HFFc6 (cell line): ENCODE measurements at regions not wholly inside any gene's neighbourhood (a gene's known extent, or its start where the extent isn't known, plus 50 kb on each side); places are given as distances from the start of the nearest gene placed in this dataset.

Source experiments
- DNase-seq: peaks from one replicate; pipeline ENCODE4 v3.0.0-alpha.2; 2018
- H3K27ac Mint-ChIP-seq: 2 replicates; pipeline ENCODE4 v1.8.0; 2020; ENCODE audit warnings: mild to moderate bottlenecking, mixed read lengths
- H3K27me3 Mint-ChIP-seq: 2 replicates; pipeline ENCODE4 v1.8.0; 2021; ENCODE audit warnings: mild to moderate bottlenecking, moderate library complexity, mixed read lengths; ENCODE audit not compliant: insufficient read depth
- H3K36me3 Mint-ChIP-seq: 2 replicates; pipeline ENCODE4 v1.8.0; 2021; ENCODE audit warnings: low read depth, mixed read lengths
- H3K4me1 Mint-ChIP-seq: 2 replicates; pipeline ENCODE4 v1.8.0; 2020; ENCODE audit warnings: low read depth, mixed read lengths
- H3K4me3 Mint-ChIP-seq: 2 replicates; pipeline ENCODE4 v1.8.0; 2020; ENCODE audit warnings: mild to moderate bottlenecking, moderate library complexity, mixed read lengths
- H3K9me3 Mint-ChIP-seq: 2 replicates; pipeline ENCODE4 v1.8.0; 2020; ENCODE audit warnings: mild to moderate bottlenecking, mixed read lengths
- TF ChIP-seq, protein P1 (sequence below): fragments of 200-600 bp; sonication (generic); IDR thresholded peaks from 2 replicates; pipeline ENCODE4 v1.5.0; 2021; ENCODE audit warnings: antibody characterized with exemption, mild to moderate bottlenecking

DNA sequence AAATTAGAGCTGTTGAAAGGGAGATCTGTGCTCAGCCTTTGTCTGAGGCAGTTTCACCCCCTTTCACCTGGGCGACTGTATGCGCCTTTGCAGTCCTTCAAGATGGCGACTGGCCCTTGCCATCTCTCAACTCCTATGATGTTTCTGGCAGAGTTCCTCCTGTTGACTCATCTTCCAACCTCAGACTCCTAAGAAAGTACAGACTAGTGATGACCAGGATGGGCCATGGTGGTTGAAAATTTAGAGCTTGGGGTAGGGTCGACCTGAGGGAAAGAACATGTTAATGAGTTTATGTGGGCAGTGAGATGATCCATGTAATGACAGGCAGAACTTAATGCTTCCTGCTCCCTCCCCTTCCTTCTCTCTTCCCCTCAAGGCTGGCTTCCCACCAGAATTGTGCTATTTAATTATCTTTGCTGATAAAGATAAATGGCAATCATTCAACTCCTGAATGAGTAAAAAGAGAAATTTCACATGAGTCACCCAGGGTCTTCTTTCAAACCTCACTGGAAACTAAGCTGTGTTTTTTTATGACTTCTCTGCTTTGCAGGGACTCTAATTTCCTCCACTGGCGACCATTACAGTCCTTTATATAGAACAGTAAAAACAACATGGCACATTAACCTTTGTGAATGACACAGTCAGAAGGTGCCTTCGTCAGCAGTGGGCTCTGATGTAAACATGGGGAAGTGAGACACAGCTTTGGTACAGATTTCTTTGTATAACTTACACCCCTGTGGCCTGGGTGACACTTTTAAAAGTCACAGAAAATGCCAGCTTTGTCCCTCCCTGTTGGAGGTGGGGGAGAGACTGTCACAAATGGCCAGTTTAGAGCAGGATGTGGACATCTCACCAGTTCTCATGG, 103.5 kb downstream of the SCP2D1 start:
- Mint-ChIP-seq H3K27ac (no peak overlapping the region), H3K36me3 (peaks cover 4% of the 10 kb centered on the region; the same call in 1 of the 2 replicates), H3K4me3 (no peak overlapping the region)

GRCh38 chr20:18919996-18920395, 106.4 kb downstream of the SCP2D1 start:
- Mint-ChIP-seq H3K27me3 (no peaks in the 10 kb centered on the region), H3K36me3 (peaks cover 4% of the 10 kb centered on the region; the same call in 1 of the 2 replicates), H3K27ac (no peak overlapping the region), H3K4me3 (no peak overlapping the region), H3K9me3 (peaks cover 44% of the 10 kb centered on the region), H3K4me1 (no peaks in the 10 kb centered on the region)
- TF ChIP-seq, protein P1, sequence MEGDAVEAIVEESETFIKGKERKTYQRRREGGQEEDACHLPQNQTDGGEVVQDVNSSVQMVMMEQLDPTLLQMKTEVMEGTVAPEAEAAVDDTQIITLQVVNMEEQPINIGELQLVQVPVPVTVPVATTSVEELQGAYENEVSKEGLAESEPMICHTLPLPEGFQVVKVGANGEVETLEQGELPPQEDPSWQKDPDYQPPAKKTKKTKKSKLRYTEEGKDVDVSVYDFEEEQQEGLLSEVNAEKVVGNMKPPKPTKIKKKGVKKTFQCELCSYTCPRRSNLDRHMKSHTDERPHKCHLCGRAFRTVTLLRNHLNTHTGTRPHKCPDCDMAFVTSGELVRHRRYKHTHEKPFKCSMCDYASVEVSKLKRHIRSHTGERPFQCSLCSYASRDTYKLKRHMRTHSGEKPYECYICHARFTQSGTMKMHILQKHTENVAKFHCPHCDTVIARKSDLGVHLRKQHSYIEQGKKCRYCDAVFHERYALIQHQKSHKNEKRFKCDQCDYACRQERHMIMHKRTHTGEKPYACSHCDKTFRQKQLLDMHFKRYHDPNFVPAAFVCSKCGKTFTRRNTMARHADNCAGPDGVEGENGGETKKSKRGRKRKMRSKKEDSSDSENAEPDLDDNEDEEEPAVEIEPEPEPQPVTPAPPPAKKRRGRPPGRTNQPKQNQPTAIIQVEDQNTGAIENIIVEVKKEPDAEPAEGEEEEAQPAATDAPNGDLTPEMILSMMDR, result no peak
- no peak for DNase-seq

More for the DNA sequence above, 103.5 kb downstream of the SCP2D1 start:
- no peaks in the 10 kb centered on the region for H3K27me3 Mint-ChIP-seq
- no peaks in the 10 kb centered on the region for H3K4me1 Mint-ChIP-seq
- TF ChIP-seq, protein P1, result no peak
- no peak for DNase-seq
- peaks cover 50% of the 10 kb centered on the region for H3K9me3 Mint-ChIP-seq

DNA sequence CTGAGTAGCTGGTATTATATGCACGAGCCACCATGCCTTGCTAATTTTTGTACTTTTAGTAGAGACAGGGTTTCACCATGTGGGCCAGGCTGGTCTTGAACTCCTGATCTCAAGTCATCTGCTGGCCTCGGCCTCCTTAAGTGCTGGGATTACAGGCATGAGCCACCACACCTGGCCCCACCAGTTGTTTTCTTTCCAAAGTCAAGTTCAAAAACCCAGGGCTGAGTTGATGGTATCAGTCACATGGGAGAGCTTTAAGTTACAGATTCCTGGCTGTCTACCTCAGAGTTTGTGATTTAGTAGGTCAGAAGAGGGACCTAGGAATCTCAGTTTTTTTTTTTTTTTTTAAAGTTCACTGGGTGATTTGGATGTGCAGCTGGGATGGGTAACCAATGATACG, 107.7 kb downstream of the SCP2D1 start:
- H3K27ac Mint-ChIP-seq, result no peak overlapping the region
- DNase-seq, result no peak
- no peaks in the 10 kb centered on the region for H3K4me1 Mint-ChIP-seq
- no peak overlapping the region for H3K4me3 Mint-ChIP-seq
- TF ChIP-seq, protein P1, result no peak
- peaks cover 33% of the 10 kb centered on the region for H3K9me3 Mint-ChIP-seq
- no peaks in the 10 kb centered on the region for H3K36me3 Mint-ChIP-seq
- H3K27me3 Mint-ChIP-seq, result no peaks in the 10 kb centered on the region

GRCh38 chr20:18922251-18922650, 108.7 kb downstream of the SCP2D1 start:
- no peak overlapping the region for H3K27ac Mint-ChIP-seq
- TF ChIP-seq, protein P1, result no peak
- H3K9me3 Mint-ChIP-seq, result peaks cover 34% of the 10 kb centered on the region
- no peak for DNase-seq
- no peaks in the 10 kb centered on the region for H3K27me3 Mint-ChIP-seq
- no peak overlapping the region for H3K4me3 Mint-ChIP-seq
- no peaks in the 10 kb centered on the region for H3K4me1 Mint-ChIP-seq
- H3K36me3 Mint-ChIP-seq, result no peaks in the 10 kb centered on the region

- Mint-ChIP-seq H3K4me1 (no peaks in the 10 kb centered on the region), H3K9me3 (peaks cover 31% of the 10 kb centered on the region), H3K4me3 (no peak overlapping the region), H3K36me3 (no peaks in the 10 kb centered on the region), H3K27ac (no peak overlapping the region), H3K27me3 (no peaks in the 10 kb centered on the region)
- DNase-seq, result no peak
- TF ChIP-seq, protein P1, result no peak
These were observed 109.3 kb downstream of the SCP2D1 start for GRCh38 chr20:18922898-18923297.
